ENCODE measurements at regions not wholly inside any gene's neighbourhood (a gene's known extent, or its start where the extent isn't known, plus 50 kb on each side); places are given as distances from the start of the nearest gene placed in this dataset.

- no peak overlapping the region for H3K4me3 ChIP-seq (ENCODE audit: low read length)
- H3K4me1 ChIP-seq (ENCODE audit: insufficient read depth, low read length), result no peaks in the 10 kb centered on the region
- DNase-seq, result no peak
- H3K27ac ChIP-seq (ENCODE audit: low read length), result no peak overlapping the region
- H3K9me2 ChIP-seq (replicated peaks; ENCODE audit: low read length), result no peaks in the 10 kb centered on the region
- H3K9ac ChIP-seq (ENCODE audit: low read length), result no peak overlapping the region
- TF ChIP-seq EZH2 (IDR thresholded peaks at IDR 0.05; ENCODE audit: low read length, unreplicated experiment) (no peak), CTCF (conservative IDR thresholded peaks at IDR 0.05; ENCODE audit: low read depth, low read length) (no peak), EZH2phosphoT487 (IDR thresholded peaks at IDR 0.05; ENCODE audit: borderline replicate concordance, low read length) (no peak)
- CTCF ChIA-PET, result no interaction called here
- peaks cover 4% of the 10 kb centered on the region; the same call in 1 of the 2 replicates for H3K9me3 ChIP-seq (ENCODE audit: low read length)
- intact Hi-C loops (cut with micrococcal nuclease), result no loop called here
- H2AFZ ChIP-seq (ENCODE audit: low read length), result no peak overlapping the region
- H3K79me2 ChIP-seq (ENCODE audit: low read length), result no peaks in the 10 kb centered on the region
- H3K4me2 ChIP-seq (ENCODE audit: low read length), result no peak overlapping the region
- no TSS peak for BruUV-seq (replicated peaks)
- no peaks in the 10 kb centered on the region for H3K27me3 ChIP-seq (ENCODE audit: low read length)
- POLR2A ChIA-PET (ENCODE audit: unreplicated experiment), result no interaction called here
- H4K20me1 ChIP-seq (ENCODE audit: low read length), result no peaks in the 10 kb centered on the region
- H3K36me3 ChIP-seq (ENCODE audit: low read depth, low read length), result no peaks in the 10 kb centered on the region
- ATAC-seq, result no peak
- H3F3A ChIP-seq (ENCODE audit: low read length, unreplicated experiment), result no peaks in the 10 kb centered on the region
Measured at GRCh38 chr2:117269574-117269973, 544.9 kb upstream of the DDX18 start.

- TF ChIP-seq EZH2phosphoT487 (IDR thresholded peaks at IDR 0.05; ENCODE audit: borderline replicate concordance, low read length) (no peak), CTCF (conservative IDR thresholded peaks at IDR 0.05; ENCODE audit: low read depth, low read length) (no peak), EZH2 (IDR thresholded peaks at IDR 0.05; ENCODE audit: low read length, unreplicated experiment) (no peak)
- Histone ChIP-seq H3K4me1 (ENCODE audit: insufficient read depth, low read length) (no peaks in the 10 kb centered on the region), H3K9me2 (replicated peaks; ENCODE audit: low read length) (no peaks in the 10 kb centered on the region), H3K9ac (ENCODE audit: low read length) (no peak overlapping the region), H3K9me3 (ENCODE audit: low read length) (peaks cover 5% of the 10 kb centered on the region; the same call in 1 of the 2 replicates), H3F3A (ENCODE audit: low read length, unreplicated experiment) (no peaks in the 10 kb centered on the region), H3K27ac (ENCODE audit: low read length) (no peak overlapping the region), H3K36me3 (ENCODE audit: low read depth, low read length) (no peaks in the 10 kb centered on the region), H2AFZ (ENCODE audit: low read length) (no peak overlapping the region), H3K4me3 (ENCODE audit: low read length) (no peak overlapping the region), H3K4me2 (ENCODE audit: low read length) (no peak overlapping the region), H4K20me1 (ENCODE audit: low read length) (no peaks in the 10 kb centered on the region), H3K27me3 (ENCODE audit: low read length) (no peaks in the 10 kb centered on the region), H3K79me2 (ENCODE audit: low read length) (no peaks in the 10 kb centered on the region)
- ATAC-seq (no peak), DNase-seq (no peak)
- no TSS peak for BruUV-seq (replicated peaks)
- CTCF ChIA-PET, result no interaction called here
- POLR2A ChIA-PET (ENCODE audit: unreplicated experiment), result no interaction called here
- intact Hi-C loops (cut with micrococcal nuclease), result no loop called here
Measured at GRCh38 chr2:117271631-117272030, 542.9 kb upstream of the DDX18 start.

- no TSS peak for BruUV-seq (replicated peaks)
- Histone ChIP-seq H3K27me3 (ENCODE audit: low read length) (no peaks in the 10 kb centered on the region), H3K36me3 (ENCODE audit: low read depth, low read length) (no peaks in the 10 kb centered on the region), H3K27ac (ENCODE audit: low read length) (no peak overlapping the region), H3K9me3 (ENCODE audit: low read length) (peaks cover 5% of the 10 kb centered on the region; the same call in 1 of the 2 replicates), H3K79me2 (ENCODE audit: low read length) (no peaks in the 10 kb centered on the region), H4K20me1 (ENCODE audit: low read length) (no peaks in the 10 kb centered on the region), H3K4me2 (ENCODE audit: low read length) (no peak overlapping the region), H3K4me3 (ENCODE audit: low read length) (no peak overlapping the region), H3K9ac (ENCODE audit: low read length) (no peak overlapping the region), H3K4me1 (ENCODE audit: insufficient read depth, low read length) (no peaks in the 10 kb centered on the region), H3F3A (ENCODE audit: low read length, unreplicated experiment) (no peaks in the 10 kb centered on the region), H3K9me2 (replicated peaks; ENCODE audit: low read length) (no peaks in the 10 kb centered on the region), H2AFZ (ENCODE audit: low read length) (no peak overlapping the region)
- DNase-seq, result no peak
- ChIA-PET POLR2A (ENCODE audit: unreplicated experiment) (no interaction called here), CTCF (no interaction called here)
- TF ChIP-seq EZH2 (IDR thresholded peaks at IDR 0.05; ENCODE audit: low read length, unreplicated experiment) (no peak), EZH2phosphoT487 (IDR thresholded peaks at IDR 0.05; ENCODE audit: borderline replicate concordance, low read length) (no peak), CTCF (conservative IDR thresholded peaks at IDR 0.05; ENCODE audit: low read depth, low read length) (no peak)
- no peak for ATAC-seq
- intact Hi-C loops (cut with micrococcal nuclease), result no loop called here
Measured at GRCh38 chr2:117273009-117273671, 541.4 kb upstream of the DDX18 start.

Measured in PC-3 (cell line).